Stimulated activated naive B cell treated with anti-CD40 and anti-IgM and Interleukin-4, amounts not matched to agents 10 μg/mL and 1 μg/mL and 100 μg/mL, for 72 hours (primary cell): ENCODE measurements at regions not wholly inside any gene's neighbourhood (a gene's known extent, or its start where the extent isn't known, plus 50 kb on each side); places are given as distances from the start of the nearest gene placed in this dataset.

Source experiments
- ATAC-seq, 2 donors: fragments of 150-1000 bp; cut with Tn5 transposase; replicated peaks; 2 replicates each; pipeline ENCODE4 v1.10.0; 2021; ENCODE audit warnings: moderate library complexity in 1 of 2
- DNase-seq: peaks from one replicate; pipeline ENCODE4 v3.0.0; 2021
- H3K27ac Mint-ChIP-seq: one replicate; pipeline ENCODE4 v1.8.0; 2022; ENCODE audit warnings: mild to moderate bottlenecking, mixed read lengths
- H3K27me3 Mint-ChIP-seq, 2 donors: one replicate each; pipeline ENCODE4 v1.8.0; 2022; ENCODE audit warnings: mixed read lengths in 2 of 2
- H3K36me3 Mint-ChIP-seq, 2 donors: one replicate each; pipeline ENCODE4 v1.8.0; 2022; ENCODE audit warnings: mixed read lengths in 2 of 2, mild to moderate bottlenecking in 1 of 2
- H3K4me1 Mint-ChIP-seq, 2 donors: one replicate each; pipeline ENCODE4 v1.8.0; 2022; ENCODE audit warnings: mixed read lengths in 2 of 2, mild to moderate bottlenecking in 1 of 2
- H3K4me3 Mint-ChIP-seq, 2 donors: one replicate each; pipeline ENCODE4 v1.8.0; 2022; ENCODE audit warnings: mild to moderate bottlenecking in 2 of 2, mixed read lengths in 2 of 2, moderate library complexity in 1 of 2
- H3K9me3 Mint-ChIP-seq, 2 donors: one replicate each; pipeline ENCODE4 v1.8.0; 2022; ENCODE audit warnings: mixed read lengths in 2 of 2, mild to moderate bottlenecking in 1 of 2

- H3K4me3 Mint-ChIP-seq: no peak overlapping the region
- H3K4me1 Mint-ChIP-seq: no peaks in the 10 kb centered on the region
- H3K27ac Mint-ChIP-seq: no peak overlapping the region
- peaks cover 7 to 8% of the 10 kb centered on the region in 2 donors for H3K9me3 Mint-ChIP-seq
- ATAC-seq: no peak
- peaks cover 5 to 7% of the 10 kb centered on the region in 2 donors for H3K27me3 Mint-ChIP-seq
- H3K36me3 Mint-ChIP-seq: no peaks in the 10 kb centered on the region
- DNase-seq: no peak
Observed at GRCh38 chr1:67958472-67958871, 92.0 kb downstream of the DIRAS3 start.

GRCh38 chr1:67957066-67957465 lies 93.4 kb downstream of the DIRAS3 start:
- no peak overlapping the region for H3K4me3 Mint-ChIP-seq
- ATAC-seq (no peak), DNase-seq (no peak)
- H3K9me3 Mint-ChIP-seq: peaks cover under 1 to 4% of the 10 kb centered on the region in 2 donors
- H3K36me3 Mint-ChIP-seq: no peaks in the 10 kb centered on the region
- H3K27ac Mint-ChIP-seq: no peak overlapping the region
- peaks cover 5 to 7% of the 10 kb centered on the region in 2 donors for H3K27me3 Mint-ChIP-seq
- no peaks in the 10 kb centered on the region for H3K4me1 Mint-ChIP-seq

GRCh38 chr1:67956116-67956515 lies 94.3 kb downstream of the DIRAS3 start:
- H3K27ac Mint-ChIP-seq: no peak overlapping the region
- DNase-seq (no peak), ATAC-seq (no peak)
- peaks cover 0 to 1% of the 10 kb centered on the region in 2 donors for H3K9me3 Mint-ChIP-seq
- no peaks in the 10 kb centered on the region for H3K4me1 Mint-ChIP-seq
- H3K36me3 Mint-ChIP-seq: no peaks in the 10 kb centered on the region
- H3K27me3 Mint-ChIP-seq: peaks cover 5 to 7% of the 10 kb centered on the region in 2 donors
- no peak overlapping the region for H3K4me3 Mint-ChIP-seq

- Mint-ChIP-seq H3K36me3 (no peaks in the 10 kb centered on the region), H3K27me3 (peaks cover 5 to 7% of the 10 kb centered on the region in 2 donors), H3K9me3 (peaks cover 0 to 1% of the 10 kb centered on the region in 2 donors), H3K4me3 (no peak overlapping the region), H3K27ac (no peak overlapping the region), H3K4me1 (no peaks in the 10 kb centered on the region)
- ATAC-seq: no peak
- no peak for DNase-seq
Observed at GRCh38 chr1:67955591-67955990, 94.8 kb downstream of the DIRAS3 start.

- DNase-seq (no peak), ATAC-seq (no peak)
- Mint-ChIP-seq H3K9me3 (no peaks in the 10 kb centered on the region), H3K36me3 (no peaks in the 10 kb centered on the region), H3K4me1 (no peaks in the 10 kb centered on the region), H3K27me3 (peaks cover 5 to 7% of the 10 kb centered on the region in 2 donors), H3K27ac (no peak overlapping the region), H3K4me3 (no peak overlapping the region)
Observed at GRCh38 chr1:67953301-67953700, 97.1 kb downstream of the DIRAS3 start.

GRCh38 chr1:67952071-67952470 lies 98.4 kb downstream of the DIRAS3 start:
- Mint-ChIP-seq H3K4me1 (no peaks in the 10 kb centered on the region), H3K27me3 (peaks cover 5 to 7% of the 10 kb centered on the region in 2 donors), H3K4me3 (no peak overlapping the region), H3K36me3 (no peaks in the 10 kb centered on the region), H3K9me3 (no peaks in the 10 kb centered on the region), H3K27ac (no peak overlapping the region)
- DNase-seq (no peak), ATAC-seq (no peak)

GRCh38 chr1:67951014-67951413 lies 99.4 kb downstream of the DIRAS3 start:
- no peaks in the 10 kb centered on the region for H3K9me3 Mint-ChIP-seq

GRCh38 chr1:67948151-67949080 lies 102.0 kb downstream of the DIRAS3 start:
- ATAC-seq: no peak
- Mint-ChIP-seq H3K4me1 (no peaks in the 10 kb centered on the region), H3K4me3 (no peak overlapping the region), H3K9me3 (peaks cover 0 to 4% of the 10 kb centered on the region in 2 donors), H3K27me3 (no peaks in the 10 kb centered on the region), H3K27ac (no peak overlapping the region), H3K36me3 (no peaks in the 10 kb centered on the region)
- DNase-seq: no peak

More at GRCh38 chr1:67951014-67951413, 99.4 kb downstream of the DIRAS3 start:
- H3K27me3 Mint-ChIP-seq: peaks cover 5 to 7% of the 10 kb centered on the region in 2 donors
- no peaks in the 10 kb centered on the region for H3K36me3 Mint-ChIP-seq
- no peaks in the 10 kb centered on the region for H3K4me1 Mint-ChIP-seq
- no peak for ATAC-seq
- no peak overlapping the region for H3K4me3 Mint-ChIP-seq
- H3K27ac Mint-ChIP-seq: no peak overlapping the region
- no peak for DNase-seq

- DNase-seq (no peak), ATAC-seq (no peak)
- Mint-ChIP-seq H3K36me3 (no peaks in the 10 kb centered on the region), H3K4me3 (no peak overlapping the region), H3K27me3 (no peaks in the 10 kb centered on the region), H3K27ac (no peak overlapping the region), H3K9me3 (peaks cover 0 to 4% of the 10 kb centered on the region in 2 donors), H3K4me1 (no peaks in the 10 kb centered on the region)
Observed at GRCh38 chr1:67947114-67947513, 103.3 kb downstream of the DIRAS3 start.

- no peaks in the 10 kb centered on the region for H3K27me3 Mint-ChIP-seq
Observed at GRCh38 chr1:67945733-67946374, 104.6 kb downstream of the DIRAS3 start.

GRCh38 chr1:67942274-67942673 lies 108.2 kb downstream of the DIRAS3 start:
- Mint-ChIP-seq H3K27ac (no peak overlapping the region), H3K4me3 (no peak overlapping the region), H3K36me3 (no peaks in the 10 kb centered on the region), H3K4me1 (no peaks in the 10 kb centered on the region), H3K9me3 (peaks cover 0 to 4% of the 10 kb centered on the region in 2 donors), H3K27me3 (peaks cover 0 to 8% of the 10 kb centered on the region in 2 donors)
- ATAC-seq (no peak), DNase-seq (no peak)

More at GRCh38 chr1:67945733-67946374, 104.6 kb downstream of the DIRAS3 start:
- H3K27ac Mint-ChIP-seq: no peak overlapping the region
- H3K9me3 Mint-ChIP-seq: peaks cover 0 to 4% of the 10 kb centered on the region in 2 donors
- DNase-seq (no peak), ATAC-seq (no peak)
- no peak overlapping the region for H3K4me3 Mint-ChIP-seq
- no peaks in the 10 kb centered on the region for H3K36me3 Mint-ChIP-seq
- H3K4me1 Mint-ChIP-seq: no peaks in the 10 kb centered on the region

- no peaks in the 10 kb centered on the region for H3K4me1 Mint-ChIP-seq
- peaks cover 0 to 12% of the 10 kb centered on the region in 2 donors for H3K27me3 Mint-ChIP-seq
- no peaks in the 10 kb centered on the region for H3K36me3 Mint-ChIP-seq
- peaks cover 0 to 4% of the 10 kb centered on the region in 2 donors for H3K9me3 Mint-ChIP-seq
- ATAC-seq: no peak
- no peak for DNase-seq
- no peak overlapping the region for H3K27ac Mint-ChIP-seq
- no peak overlapping the region for H3K4me3 Mint-ChIP-seq
Observed at GRCh38 chr1:67941746-67942145, 108.5 kb upstream of the GNG12 start.

GRCh38 chr1:67941155-67941554 lies 107.9 kb upstream of the GNG12 start:
- Mint-ChIP-seq H3K27me3 (peaks cover 1 to 16% of the 10 kb centered on the region in 2 donors), H3K27ac (no peak overlapping the region), H3K4me1 (no peaks in the 10 kb centered on the region), H3K9me3 (peaks cover under 1 to 4% of the 10 kb centered on the region in 2 donors), H3K4me3 (no peak overlapping the region), H3K36me3 (no peaks in the 10 kb centered on the region)
- DNase-seq (no peak), ATAC-seq (no peak)

GRCh38 chr1:67939942-67940341 lies 106.7 kb upstream of the GNG12 start:
- H3K9me3 Mint-ChIP-seq: peaks cover 3 to 4% of the 10 kb centered on the region in 2 donors
- H3K27ac Mint-ChIP-seq: no peak overlapping the region
- no peak overlapping the region for H3K4me3 Mint-ChIP-seq
- no peaks in the 10 kb centered on the region for H3K4me1 Mint-ChIP-seq
- ATAC-seq (no peak), DNase-seq (no peak)
- no peaks in the 10 kb centered on the region for H3K36me3 Mint-ChIP-seq
- H3K27me3 Mint-ChIP-seq: peaks cover 4 to 19% of the 10 kb centered on the region in 2 donors
